Adrenal gland (tissue), 9 donors: ENCODE measurements at regions not wholly inside any gene's neighbourhood (a gene's known extent, or its start where the extent isn't known, plus 50 kb on each side); places are given as distances from the start of the nearest gene placed in this dataset.

Experiments used
- DNase-seq, 7 donors: peaks; one replicate each; pipeline ENCODE4 v3.0.0-alpha.2; 2019 to 2020
- H3K27ac ChIP-seq, 5 donors: fragments of 200-600 bp; sonication (generic) in 4 of 5; 1 replicate in 3 of 5; 2 replicates in 2 of 5; pipeline versions ENCODE4 v1.5.1 to v1.8.0; 2016 to 2020; ENCODE audit warnings: mild to moderate bottlenecking in 1 of 5
- H3K27me3 ChIP-seq: fragments of 200-600 bp; 2 replicates; pipeline ENCODE4 v1.8.0; 2021
- H3K36me3 ChIP-seq, 2 donors: fragments of 200-600 bp; replicated peaks in 1 of 2; 1 replicate in 1 of 2; 2 replicates in 1 of 2; pipeline versions ENCODE4 v1.5.1 to v1.8.0; 2018 to 2022
- H3K4me1 ChIP-seq, 2 donors: fragments of 200-600 bp; replicated peaks in 1 of 2; 1 replicate in 1 of 2; 2 replicates in 1 of 2; pipeline versions ENCODE4 v1.5.1 to v1.8.0; 2018 to 2021
- H3K4me3 ChIP-seq, 4 donors: fragments of 200-600 bp; sonication (generic) in 3 of 4; one replicate each; pipeline ENCODE4 v1.5.1; 2016 to 2018
- H3K9me3 ChIP-seq, 3 donors: fragments of 200-600 bp; sonication (generic) in 1 of 3; replicated peaks in 1 of 3; 1 replicate in 2 of 3; 2 replicates in 1 of 3; pipeline versions ENCODE4 v1.5.1 to v1.8.0; 2016 to 2021
- CTCF ChIP-seq, 6 experiments: fragments of 450-650 bp in 4 of 6; fragments of 200-600 bp in 2 of 6; sonication (generic) in 1 of 6; IDR thresholded peaks; 1 replicate in 5 of 6; 2 replicates in 1 of 6; pipeline versions ENCODE4 v1.5.1 to v1.8.0; 2016 to 2021; ENCODE audit warnings: antibody characterized with exemption in 6 of 6, mild to moderate bottlenecking in 2 of 6, moderate library complexity in 1 of 6
- POLR2A ChIP-seq, 2 donors: fragments of 450-650 bp; IDR thresholded peaks; one replicate each; pipeline ENCODE4 v1.6.1; 2017; ENCODE audit warnings: antibody characterized with exemption in 2 of 2, mild to moderate bottlenecking in 2 of 2, moderate library complexity in 1 of 2
- WGBS, 4 donors: extraction: QIAGEN DNeasy Blood & Tissue Kit in 2 of 4; methylation state at CpG; one replicate each; pipeline versions ENCODE4 v1.1.5 to v1.1.7; 2013 to 2017; 5-methylcytosine and 5-hydroxymethylcytosine counted together
- intact Hi-C, 2 donors: fragments of 100-400 bp; cut with DNase I; formaldehyde crosslinking; loops; one replicate each; pipeline versions ENCODE4 v1.14.1 to v1.15.0; 2022 to 2023
- donor health status: healthy with polysubstance abuse.
- donor health status: Bipolar disorder and iron deficiency.
- donor health status: DM: yes; HTN: yes; CAD: no.
- donor health status: DM: no; HTN: no; CAD: no.
- donor health status: DM: no; HTN: no; CAD: no.

DNA sequence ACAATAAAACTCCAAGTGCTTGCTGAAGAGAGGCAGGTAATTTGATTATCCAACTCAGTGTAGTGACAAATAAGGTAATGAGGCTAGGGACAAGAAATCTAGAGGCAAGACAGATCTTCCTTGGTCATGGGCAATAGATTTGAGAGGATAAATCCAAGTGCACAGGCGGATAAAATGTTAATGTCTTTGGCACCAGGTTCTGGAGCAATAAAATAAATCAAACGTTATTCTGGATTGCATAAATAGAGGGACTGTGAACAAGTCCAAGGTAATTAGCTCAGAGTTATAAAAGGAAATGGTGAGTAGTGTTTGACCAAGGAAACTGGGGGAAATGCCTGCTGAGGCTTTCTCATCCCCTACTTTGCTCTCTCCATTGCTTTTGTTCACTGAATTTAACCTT, 329.3 kb upstream of the PROX1 start:
- no peak for DNase-seq
- no peak overlapping the region for H3K27ac ChIP-seq
- no peaks in the 10 kb centered on the region for H3K27me3 ChIP-seq
- no peak for TF ChIP-seq CTCF (IDR thresholded peaks at IDR 0.05)
- no peak for TF ChIP-seq POLR2A (IDR thresholded peaks at IDR 0.05)
- no peaks in the 10 kb centered on the region for H3K36me3 ChIP-seq
- H3K4me3 ChIP-seq: no peak overlapping the region
- H3K9me3 ChIP-seq: no peaks in the 10 kb centered on the region
- intact Hi-C loops: no loop called here
- H3K4me1 ChIP-seq: no peaks in the 10 kb centered on the region
- 17 to 33% (median 27%) methylated on average over 2 of the region's 2 CpGs for WGBS, 4 donors

- WGBS, 4 donors: 74 to 84% (median 78%) methylated on average over 8 of the region's 8 CpGs
- H3K27me3 ChIP-seq: no peaks in the 10 kb centered on the region
- intact Hi-C loops: no loop called here
- no peak overlapping the region for H3K4me3 ChIP-seq
- no peak for DNase-seq
- H3K36me3 ChIP-seq: no peaks in the 10 kb centered on the region
- H3K9me3 ChIP-seq: no peaks in the 10 kb centered on the region
- H3K4me1 ChIP-seq: no peaks in the 10 kb centered on the region
- no peak overlapping the region for H3K27ac ChIP-seq
- TF ChIP-seq POLR2A (IDR thresholded peaks at IDR 0.05): no peak
- no peak for TF ChIP-seq CTCF (IDR thresholded peaks at IDR 0.05)
Measured at GRCh38 chr1:213659580-213660547, 327.9 kb upstream of the PROX1 start.

GRCh38 chr1:213661302-213661701, 326.5 kb upstream of the PROX1 start:
- no peaks in the 10 kb centered on the region for H3K9me3 ChIP-seq
- no peak overlapping the region for H3K27ac ChIP-seq
- H3K27me3 ChIP-seq: no peaks in the 10 kb centered on the region
- intact Hi-C loops: no loop called here
- no peak for DNase-seq
- H3K4me1 ChIP-seq: no peaks in the 10 kb centered on the region
- H3K36me3 ChIP-seq: no peaks in the 10 kb centered on the region
- 64 to 71% (median 70%) methylated on average over 9 of the region's 9 CpGs for WGBS, 4 donors
- TF ChIP-seq CTCF (IDR thresholded peaks at IDR 0.05) (no peak), POLR2A (IDR thresholded peaks at IDR 0.05) (no peak)
- H3K4me3 ChIP-seq: no peak overlapping the region

- intact Hi-C loops: no loop called here
- Histone ChIP-seq H3K4me3 (no peak overlapping the region), H3K4me1 (no peaks in the 10 kb centered on the region), H3K9me3 (no peaks in the 10 kb centered on the region), H3K27me3 (no peaks in the 10 kb centered on the region), H3K27ac (no peak overlapping the region), H3K36me3 (no peaks in the 10 kb centered on the region)
- WGBS, 4 donors: 37 to 81% (median 76%) methylated on average over 2 of the region's 2 CpGs
- no peak for TF ChIP-seq CTCF (IDR thresholded peaks at IDR 0.05)
- no peak for TF ChIP-seq POLR2A (IDR thresholded peaks at IDR 0.05)
- DNase-seq: no peak
Measured at GRCh38 chr1:213666113-213666512, 321.7 kb upstream of the PROX1 start.
